A673 (cell line): ENCODE measurements at regions not wholly inside any gene's neighbourhood (a gene's known extent, or its start where the extent isn't known, plus 50 kb on each side); places are given as distances from the start of the nearest gene placed in this dataset.

Source experiments
- BruUV-seq: library from RNA; stranded (reverse); fragments of 400-500 nt; replicated peaks from 2 replicates; lab custom pipeline; 2021; lab: Mats Ljungman, UMichigan
- CTCF ChIA-PET: fragments of 300-600 bp; sonication (Branson Sonifier 250); formaldehyde crosslinking; loops from one replicate; lab custom pipeline; 2022; ENCODE audit warnings: antibody characterized with exemption; lab: Charles Lee
- POLR2A ChIA-PET: fragments of 300-600 bp; sonication (Branson Sonifier 250); formaldehyde crosslinking; loops from one replicate; lab custom pipeline; 2022; ENCODE audit warnings: antibody characterized with exemption; ENCODE audit not compliant: low non-redundant PET; lab: Charles Lee
- DNase-seq: peaks from one replicate; pipeline ENCODE4 v3.0.0-alpha.2; 2015; ENCODE audit warnings: low spot score
- H3K27ac ChIP-seq: fragments of 200-600 bp; sonication (generic); 2 replicates; pipeline ENCODE4 v1.5.1; 2016; ENCODE audit warnings: mixed run types, low read depth, mild to moderate bottlenecking, mixed read lengths, antibody characterized with exemption, low read length; ENCODE audit not compliant: poor library complexity, severe bottlenecking
- H3K27me3 ChIP-seq: fragments of 200-600 bp; sonication (generic); replicated peaks from 2 replicates; pipeline ENCODE4 v1.6.1; 2017; ENCODE audit warnings: mixed run types, low read depth, mild to moderate bottlenecking, mixed read lengths, antibody characterized with exemption, low read length; ENCODE audit not compliant: insufficient read depth, poor library complexity
- H3K36me3 ChIP-seq: fragments of 200-600 bp; sonication (generic); 2 replicates; pipeline ENCODE4 v1.6.1; 2016; ENCODE audit warnings: mixed run types, mild to moderate bottlenecking, mixed read lengths, antibody characterized with exemption, low read length; ENCODE audit not compliant: insufficient read depth, poor library complexity, severe bottlenecking
- H3K4me1 ChIP-seq: fragments of 200-600 bp; sonication (generic); 2 replicates; pipeline ENCODE4 v1.6.1; 2017; ENCODE audit warnings: mixed run types, mild to moderate bottlenecking, mixed read lengths, antibody characterized with exemption, low read length; ENCODE audit not compliant: insufficient read depth, poor library complexity, severe bottlenecking
- H3K4me3 ChIP-seq: fragments of 200-600 bp; sonication (generic); 2 replicates; pipeline ENCODE4 v1.5.1; 2016; ENCODE audit warnings: low read depth, mixed run types, mild to moderate bottlenecking, mixed read lengths, low read length; ENCODE audit not compliant: poor library complexity, severe bottlenecking
- H3K9me3 ChIP-seq: fragments of 200-600 bp; sonication (generic); 2 replicates; pipeline ENCODE4 v1.6.1; 2016; ENCODE audit warnings: mixed run types, low read depth, mild to moderate bottlenecking, mixed read lengths, antibody characterized with exemption, low read length; ENCODE audit not compliant: poor library complexity, severe bottlenecking
- EZH2 ChIP-seq: fragments of 200-600 bp; sonication (generic); IDR thresholded peaks from 2 replicates; pipeline ENCODE4 v1.6.1; 2017; ENCODE audit warnings: borderline replicate concordance, low read depth, mild to moderate bottlenecking, mixed read lengths, antibody characterized with exemption, low read length; ENCODE audit not compliant: poor library complexity, severe bottlenecking
- intact Hi-C: fragments of 100-400 bp; cut with micrococcal nuclease; formaldehyde crosslinking; loops from one replicate; pipeline ENCODE4 v1.10.0; 2022; ENCODE audit not compliant: unreplicated experiment
- TF ChIP-seq, protein P1 (sequence below): fragments of 300-800, 200-600 bp; sonication (generic); conservative IDR thresholded peaks from 2 replicates; pipeline ENCODE4 v1.5.1; 2017; ENCODE audit warnings: low read depth, mild to moderate bottlenecking, antibody characterized with exemption, low read length, moderate library complexity, mixed read lengths

- CTCF ChIA-PET, result no interaction called here
- no peak overlapping the region for H3K4me3 ChIP-seq
- H3K9me3 ChIP-seq, result no peaks in the 10 kb centered on the region
- TF ChIP-seq, protein P1, sequence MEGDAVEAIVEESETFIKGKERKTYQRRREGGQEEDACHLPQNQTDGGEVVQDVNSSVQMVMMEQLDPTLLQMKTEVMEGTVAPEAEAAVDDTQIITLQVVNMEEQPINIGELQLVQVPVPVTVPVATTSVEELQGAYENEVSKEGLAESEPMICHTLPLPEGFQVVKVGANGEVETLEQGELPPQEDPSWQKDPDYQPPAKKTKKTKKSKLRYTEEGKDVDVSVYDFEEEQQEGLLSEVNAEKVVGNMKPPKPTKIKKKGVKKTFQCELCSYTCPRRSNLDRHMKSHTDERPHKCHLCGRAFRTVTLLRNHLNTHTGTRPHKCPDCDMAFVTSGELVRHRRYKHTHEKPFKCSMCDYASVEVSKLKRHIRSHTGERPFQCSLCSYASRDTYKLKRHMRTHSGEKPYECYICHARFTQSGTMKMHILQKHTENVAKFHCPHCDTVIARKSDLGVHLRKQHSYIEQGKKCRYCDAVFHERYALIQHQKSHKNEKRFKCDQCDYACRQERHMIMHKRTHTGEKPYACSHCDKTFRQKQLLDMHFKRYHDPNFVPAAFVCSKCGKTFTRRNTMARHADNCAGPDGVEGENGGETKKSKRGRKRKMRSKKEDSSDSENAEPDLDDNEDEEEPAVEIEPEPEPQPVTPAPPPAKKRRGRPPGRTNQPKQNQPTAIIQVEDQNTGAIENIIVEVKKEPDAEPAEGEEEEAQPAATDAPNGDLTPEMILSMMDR, result no peak
- no peak for TF ChIP-seq EZH2
- no peaks in the 10 kb centered on the region for H3K27me3 ChIP-seq
- BruUV-seq, result no TSS peak
- no peak overlapping the region for H3K27ac ChIP-seq
- POLR2A ChIA-PET, result no interaction called here
- H3K36me3 ChIP-seq, result no peaks in the 10 kb centered on the region
- intact Hi-C loops, result no loop called here
- H3K4me1 ChIP-seq, result no peaks in the 10 kb centered on the region
- no peak for DNase-seq
Observed at GRCh38 chr22:49521787-49522224, 305.9 kb downstream of the BRD1 start.

DNA sequence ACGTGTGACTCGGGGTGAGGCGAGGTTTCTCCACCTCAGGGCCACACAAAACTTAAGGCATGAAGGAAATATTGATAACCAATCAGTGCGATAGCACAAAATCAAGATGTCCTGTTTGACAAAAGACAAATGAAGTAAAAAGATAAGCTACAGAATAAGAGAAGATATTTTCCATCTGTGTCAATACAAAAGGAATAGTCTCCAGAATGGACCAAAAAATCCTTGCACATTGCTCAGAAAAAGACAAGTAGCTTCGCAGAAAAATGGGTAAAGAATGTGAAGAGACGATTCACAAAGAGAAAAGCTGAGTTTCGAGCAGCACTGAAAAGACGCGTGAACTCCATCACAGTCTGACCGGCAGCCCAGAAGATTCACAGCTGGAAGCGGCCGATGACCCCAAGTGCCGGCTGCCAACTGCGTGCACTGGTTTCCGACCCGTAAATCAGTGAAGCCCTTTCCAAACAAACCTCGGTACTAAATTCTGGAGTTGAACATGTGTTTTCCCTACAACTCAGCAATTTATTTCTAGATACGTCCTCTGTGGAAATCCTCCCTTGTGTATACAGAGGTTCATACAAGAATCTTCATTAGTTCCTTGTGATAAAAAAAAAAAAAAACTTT is 308.4 kb downstream of the BRD1 start:
- H3K27ac ChIP-seq, result no peak overlapping the region
- H3K4me3 ChIP-seq, result no peak overlapping the region
- no peak for DNase-seq
- intact Hi-C loops, result no loop called here
- no peaks in the 10 kb centered on the region for H3K36me3 ChIP-seq
- POLR2A ChIA-PET, result no interaction called here
- peaks cover 11% of the 10 kb centered on the region for H3K4me1 ChIP-seq
- BruUV-seq, result no TSS peak
- CTCF ChIA-PET, result no interaction called here
- H3K9me3 ChIP-seq, result no peaks in the 10 kb centered on the region
- no peaks in the 10 kb centered on the region for H3K27me3 ChIP-seq
- no peak for TF ChIP-seq EZH2
- TF ChIP-seq, protein P1, result no peak

GRCh38 chr22:49518436-49518970 is 309.2 kb downstream of the BRD1 start:
- no peaks in the 10 kb centered on the region for H3K27me3 ChIP-seq
- H3K9me3 ChIP-seq, result no peaks in the 10 kb centered on the region
- ChIA-PET POLR2A (no interaction called here), CTCF (no interaction called here)
- TF ChIP-seq, protein P1, result no peak
- no peak for TF ChIP-seq EZH2
- H3K36me3 ChIP-seq, result no peaks in the 10 kb centered on the region
- intact Hi-C loops, result no loop called here
- peaks cover 11% of the 10 kb centered on the region for H3K4me1 ChIP-seq
- H3K27ac ChIP-seq, result no peak overlapping the region
- H3K4me3 ChIP-seq, result no peak overlapping the region
- no TSS peak for BruUV-seq
- no peak for DNase-seq
